Pancreas (tissue), 10 donors: ENCODE measurements at regions not wholly inside any gene's neighbourhood (a gene's known extent, or its start where the extent isn't known, plus 50 kb on each side); places are given as distances from the start of the nearest gene placed in this dataset.

Experiments
- ATAC-seq, 4 donors: fragments of 200-7000 bp; cut with Tn5 transposase; one replicate each; pipeline versions ENCODE4 v1.8.0 to v1.9.1; 2020; ENCODE audit warnings: mild to moderate bottlenecking in 4 of 4, moderate library complexity in 4 of 4
- DNase-seq, 6 donors: peaks; one replicate each; pipeline ENCODE4 v3.0.0-alpha.2; 2020
- FAIRE-seq: peaks from 2 replicates; lab custom pipeline; 2012; peaks lifted over from hg19 to GRCh38; lab: Jason Lieb, UNC
- H3K27ac ChIP-seq, 4 donors: fragments of 200-600 bp; sonication (generic); 1 replicate in 3 of 4; 2 replicates in 1 of 4; pipeline versions ENCODE4 v1.5.0 to v1.8.0; 2020
- H3K27me3 ChIP-seq, 4 donors: fragments of 200-600 bp; one replicate each; pipeline ENCODE4 v1.8.0; 2021
- H3K36me3 ChIP-seq, 3 donors: fragments of 200-600 bp; sonication (generic) in 1 of 3; one replicate each; pipeline versions ENCODE4 v1.5.0 to v1.8.0; 2020 to 2021
- H3K4me1 ChIP-seq, 3 donors: fragments of 200-600 bp; one replicate each; pipeline ENCODE4 v1.8.0; 2021
- H3K4me3 ChIP-seq, 4 donors: fragments of 200-600 bp; sonication (generic) in 2 of 4; one replicate each; pipeline versions ENCODE4 v1.5.0 to v1.8.0; 2020 to 2021
- H3K9me3 ChIP-seq, 4 donors: fragments of 200-600 bp; one replicate each; pipeline ENCODE4 v1.8.0; 2021
- CTCF ChIP-seq, 4 donors: fragments of 200-600 bp; sonication (generic) in 3 of 4; IDR thresholded peaks; one replicate each; pipeline versions ENCODE4 v1.5.0 to v1.8.0; 2021; ENCODE audit warnings: antibody characterized with exemption in 4 of 4
- WGBS, 2 donors: extraction: QIAGEN DNeasy Blood & Tissue Kit; methylation state at CpG; one replicate each; pipeline ENCODE4 v1.1.7; 2013; 5-methylcytosine and 5-hydroxymethylcytosine counted together
- intact Hi-C, 3 donors: fragments of 100-400 bp; cut with DNase I; formaldehyde crosslinking; loops; one replicate each; pipeline versions ENCODE4 v1.11.1 to v1.14.2; 2022
- donor health status: healthy with polysubstance abuse.
- donor health status: DM: no; HTN: no; CAD: no; lungs with moderate emphysema.
- donor health status: DM: no; HTN: no; CAD: no.
- donor health status: control.
- donor health status: control.
- donor health status: Bipolar disorder and iron deficiency.
- donor health status: DM: yes; HTN: yes; CAD: no.
- donor health status: DM: no; HTN: no; CAD: no.
- donor health status: DM: no; HTN: no; CAD: no.
- donor health status: DM: yes; HTN: yes; CAD: no.

GRCh38 chr14:29459969-29460560, 467.6 kb downstream of the PRKD1 start:
- no peak for FAIRE-seq
- TF ChIP-seq CTCF (IDR thresholded peaks at IDR 0.05) = no peak
- H3K9me3 ChIP-seq = no peaks in the 10 kb centered on the region
- 70 to 78% methylated on average over 4 of the region's 4 CpGs for WGBS, 2 donors
- H3K27me3 ChIP-seq = peaks cover 0 to 6% (median 0%) of the 10 kb centered on the region in 4 donors
- intact Hi-C loops = no loop called here
- ATAC-seq = no peak
- no peak overlapping the region for H3K27ac ChIP-seq
- no peak overlapping the region for H3K4me3 ChIP-seq
- no peak for DNase-seq
- H3K4me1 ChIP-seq = no peaks in the 10 kb centered on the region
- H3K36me3 ChIP-seq = no peaks in the 10 kb centered on the region

- Histone ChIP-seq H3K9me3 (no peaks in the 10 kb centered on the region), H3K4me1 (no peaks in the 10 kb centered on the region), H3K27ac (no peak overlapping the region), H3K27me3 (peaks cover 0 to 6% (median 0%) of the 10 kb centered on the region in 4 donors), H3K4me3 (no peak overlapping the region), H3K36me3 (no peaks in the 10 kb centered on the region)
- ATAC-seq (no peak), DNase-seq (no peak), FAIRE-seq (no peak)
- TF ChIP-seq CTCF (IDR thresholded peaks at IDR 0.05) = no peak
- intact Hi-C loops = no loop called here
- WGBS, 2 donors = 68 to 78% methylated on average over 6 of the region's 6 CpGs
Observed at GRCh38 chr14:29461101-29461500, 466.5 kb downstream of the PRKD1 start.

- no peak for FAIRE-seq
- Histone ChIP-seq H3K4me1 (no peaks in the 10 kb centered on the region), H3K4me3 (no peak overlapping the region), H3K27me3 (peaks cover 0 to 6% (median 0%) of the 10 kb centered on the region in 4 donors), H3K9me3 (no peaks in the 10 kb centered on the region), H3K36me3 (no peaks in the 10 kb centered on the region), H3K27ac (no peak overlapping the region)
- TF ChIP-seq CTCF (IDR thresholded peaks at IDR 0.05) = no peak
- ATAC-seq = no peak
- intact Hi-C loops = no loop called here
- WGBS, 2 donors = 17 to 19% methylated on average over 1 of the region's 1 CpG
- DNase-seq = no peak
Observed at GRCh38 chr14:29461506-29461905, 466.1 kb downstream of the PRKD1 start.

GRCh38 chr14:29462321-29462720, 465.3 kb downstream of the PRKD1 start:
- FAIRE-seq (no peak), ATAC-seq (no peak), DNase-seq (no peak)
- TF ChIP-seq CTCF (IDR thresholded peaks at IDR 0.05) = no peak
- H3K27ac ChIP-seq = no peak overlapping the region
- H3K4me1 ChIP-seq = no peaks in the 10 kb centered on the region
- H3K36me3 ChIP-seq = no peaks in the 10 kb centered on the region
- peaks cover 0 to 6% (median 0%) of the 10 kb centered on the region in 4 donors for H3K27me3 ChIP-seq
- H3K9me3 ChIP-seq = no peaks in the 10 kb centered on the region
- H3K4me3 ChIP-seq = no peak overlapping the region
- intact Hi-C loops = no loop called here
- 48 to 70% methylated on average over 1 of the region's 1 CpG for WGBS, 2 donors

- ATAC-seq (no peak), FAIRE-seq (no peak), DNase-seq (no peak)
- no peaks in the 10 kb centered on the region for H3K4me1 ChIP-seq
- no peak overlapping the region for H3K27ac ChIP-seq
- 77 to 83% methylated on average over 2 of the region's 2 CpGs for WGBS, 2 donors
- no peak for TF ChIP-seq CTCF (IDR thresholded peaks at IDR 0.05)
- intact Hi-C loops = no loop called here
- H3K36me3 ChIP-seq = no peaks in the 10 kb centered on the region
- H3K4me3 ChIP-seq = no peak overlapping the region
- peaks cover 0 to 6% (median 0%) of the 10 kb centered on the region in 4 donors for H3K27me3 ChIP-seq
- no peaks in the 10 kb centered on the region for H3K9me3 ChIP-seq
Observed at GRCh38 chr14:29462772-29463171, 464.9 kb downstream of the PRKD1 start.
